Stimulated activated CD4-positive, alpha-beta T cell treated with anti-CD3 and anti-CD28 coated beads, TNF-alpha, amount 100 ng/mL, for 48 hours (primary cell): ENCODE measurements at regions not wholly inside any gene's neighbourhood (a gene's known extent, or its start where the extent isn't known, plus 50 kb on each side); places are given as distances from the start of the nearest gene placed in this dataset.
"Not testable (repeated sequence)": the region's sequence is repeated elsewhere in the genome, so short reads cannot be mapped to it uniquely, and the experiment has no call there.

Experiments used
- DNase-seq, 3 donors: peaks; one replicate each; pipeline ENCODE4 v3.0.0-alpha.2; 2020; ENCODE audit warnings: low read depth in 3 of 3

DNA sequence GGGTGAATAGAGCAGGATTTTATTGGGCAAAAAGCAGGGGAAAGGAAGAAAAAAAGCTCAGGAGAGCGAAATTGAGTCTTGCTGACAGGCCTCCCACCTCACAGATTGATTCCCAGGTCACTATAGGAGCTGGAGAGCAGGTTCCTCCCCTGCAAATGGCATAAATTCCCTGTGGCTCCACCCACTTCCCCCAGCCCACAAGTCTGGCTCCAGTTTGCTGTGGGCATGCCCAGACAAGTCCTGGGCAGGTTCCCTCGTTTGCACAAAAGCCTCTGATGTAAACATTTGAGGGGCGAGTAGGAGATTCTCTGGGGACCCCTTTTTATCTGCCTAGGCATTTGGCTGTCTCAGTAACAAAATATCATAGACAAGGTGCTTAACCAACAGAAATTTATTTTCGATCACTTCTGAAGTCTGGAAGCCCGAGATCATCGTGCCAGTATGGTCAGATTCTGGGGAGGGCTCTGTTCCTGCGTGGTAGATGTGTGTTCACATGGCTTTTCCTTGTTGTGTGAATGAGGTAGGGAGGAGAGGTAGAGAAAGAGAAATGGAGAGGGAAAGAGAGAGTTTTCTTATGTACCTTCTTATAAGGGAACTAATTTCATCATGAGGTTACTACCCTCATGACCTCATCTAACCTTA is 614.5 kb downstream of the MAT2B start:
- DNase-seq: no peak

DNA sequence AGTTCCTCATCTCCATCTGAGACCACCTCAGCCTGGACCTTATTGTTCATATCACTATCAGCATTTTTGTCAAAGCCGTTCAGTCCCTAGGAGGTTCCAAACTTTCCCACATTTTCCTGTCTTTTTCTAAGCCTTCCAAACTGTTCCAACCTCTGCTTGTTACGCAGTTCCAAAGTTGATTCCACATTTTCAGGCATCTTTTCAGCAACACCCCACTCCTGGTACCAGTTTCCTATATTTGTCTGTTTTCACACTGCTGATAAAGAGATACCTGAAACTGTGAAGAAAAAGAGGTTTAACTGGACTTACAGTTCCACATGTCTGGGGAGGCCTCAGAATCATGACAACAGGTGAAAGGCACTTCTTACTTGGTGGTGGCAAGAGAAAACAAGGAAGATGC is 622.1 kb downstream of the MAT2B start:
- DNase-seq: no peak

DNA sequence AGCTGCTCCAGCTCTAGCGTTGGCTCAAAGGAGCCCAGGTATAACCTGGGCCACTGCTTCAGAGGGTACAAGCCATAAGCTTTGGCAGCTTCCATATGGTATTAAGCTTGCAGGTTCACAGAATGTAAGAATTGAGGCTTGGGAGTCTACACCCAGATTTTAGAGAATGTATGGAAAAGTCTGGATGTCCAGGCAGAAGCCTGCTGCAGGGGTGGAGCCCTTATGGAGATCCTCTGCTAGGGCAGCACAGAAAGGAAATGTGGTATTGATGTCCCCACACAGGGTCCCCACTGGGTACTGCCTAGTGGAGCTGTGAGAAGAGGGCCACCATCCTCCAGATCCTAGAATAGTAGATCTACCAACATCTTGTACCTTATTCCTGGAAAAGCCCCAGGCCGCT is 626.9 kb downstream of the MAT2B start:
- DNase-seq: no peak

DNA sequence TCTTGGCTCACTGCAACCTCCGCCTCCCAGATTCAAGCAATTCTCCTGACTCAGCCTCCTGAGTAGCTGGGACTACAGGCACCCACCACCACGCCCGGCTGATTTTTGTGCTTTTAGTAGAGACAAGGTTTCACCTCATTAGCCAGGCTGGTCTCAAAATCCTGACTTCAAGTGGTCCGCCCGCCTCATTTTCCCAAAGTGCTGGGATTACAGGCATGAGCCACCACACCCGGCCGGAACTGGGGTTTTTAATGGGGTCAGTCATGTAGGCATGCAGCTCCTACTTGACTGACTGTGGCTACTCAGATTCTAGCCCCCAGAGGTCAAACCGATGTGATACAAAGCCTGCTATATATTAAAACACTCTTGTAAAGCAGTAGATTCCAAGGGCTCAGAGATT is 631.7 kb downstream of the MAT2B start:
- no peak for DNase-seq

DNA sequence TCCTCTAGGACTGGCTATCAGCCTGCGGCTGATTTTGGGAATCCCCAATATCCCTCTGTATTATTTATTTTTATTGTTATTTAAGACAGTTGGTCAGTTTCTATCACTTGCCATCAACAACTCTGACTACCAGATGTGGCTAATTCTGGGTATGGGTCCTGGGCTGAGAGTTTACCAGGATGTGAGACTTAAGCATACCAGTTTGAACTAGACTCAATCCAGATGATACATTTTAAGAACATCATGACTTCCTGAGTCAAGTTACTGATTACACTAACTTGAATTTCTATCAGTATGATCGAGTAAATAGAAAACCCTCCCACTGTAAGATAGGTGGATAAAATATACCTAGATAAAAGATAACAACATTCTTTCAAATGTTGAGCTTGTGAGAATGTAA is 634.0 kb downstream of the MAT2B start:
- DNase-seq: no peak

DNA sequence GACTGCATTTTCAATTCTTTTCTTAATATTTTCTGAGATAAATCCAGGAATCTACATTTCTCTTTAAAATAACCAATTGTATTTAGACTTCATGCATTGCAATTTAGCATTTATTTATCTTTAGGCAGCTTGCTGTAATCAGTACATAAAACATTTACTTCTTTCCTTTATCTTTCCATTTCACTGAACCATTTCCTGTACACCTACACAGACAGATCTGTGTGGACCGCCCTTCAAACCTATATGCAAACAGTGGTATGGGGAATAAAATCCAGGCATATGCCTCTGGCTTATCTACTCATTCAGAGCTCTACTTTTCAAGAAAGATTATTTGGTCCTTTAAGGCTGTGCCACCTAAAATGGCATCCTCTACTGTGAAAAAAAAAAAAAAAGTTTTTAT is 640.0 kb downstream of the MAT2B start:
- no peak for DNase-seq

DNA sequence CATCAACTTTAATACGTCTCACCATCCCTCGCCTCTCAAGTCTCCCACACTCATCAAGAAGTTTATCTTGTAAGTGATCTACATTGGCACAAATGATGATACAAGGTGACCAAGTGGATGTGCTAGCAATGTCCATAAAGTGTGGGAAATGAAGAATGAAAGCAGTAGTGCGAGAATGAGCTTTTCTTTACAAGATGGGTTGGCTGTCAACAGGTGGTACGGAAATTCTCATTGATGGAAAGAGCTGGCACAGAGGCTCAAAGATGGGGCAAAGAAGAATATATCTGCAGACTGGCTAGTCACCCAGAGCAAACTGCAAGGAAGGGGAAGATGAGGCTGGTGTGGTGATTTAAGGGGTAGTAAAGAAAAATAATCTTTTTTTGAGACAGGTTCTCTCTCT is 640.8 kb downstream of the MAT2B start:
- DNase-seq: no peak

DNA sequence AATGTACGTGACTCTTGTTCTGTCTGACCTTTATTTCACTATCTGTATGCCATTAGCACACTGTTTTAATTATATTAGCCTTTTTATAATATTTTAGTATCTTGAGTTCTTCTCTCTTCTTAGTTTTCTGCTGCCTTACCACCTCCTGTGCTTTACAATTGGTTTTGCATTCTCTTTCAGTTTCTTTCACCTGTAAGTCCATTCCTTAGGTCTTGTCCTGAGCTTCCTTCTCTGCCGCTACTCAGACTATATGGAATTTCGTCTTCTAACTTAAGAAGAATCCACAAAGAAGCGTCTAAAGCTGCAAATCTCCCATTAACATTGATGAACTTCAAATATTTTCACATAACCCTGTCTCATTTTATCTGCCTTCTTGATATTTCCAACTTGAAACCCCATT is 642.9 kb downstream of the MAT2B start:
- no peak for DNase-seq

- DNase-seq: not testable (repeated sequence)
Measured at GRCh38 chr5:164152539-164152938, 647.1 kb downstream of the MAT2B start.

DNA sequence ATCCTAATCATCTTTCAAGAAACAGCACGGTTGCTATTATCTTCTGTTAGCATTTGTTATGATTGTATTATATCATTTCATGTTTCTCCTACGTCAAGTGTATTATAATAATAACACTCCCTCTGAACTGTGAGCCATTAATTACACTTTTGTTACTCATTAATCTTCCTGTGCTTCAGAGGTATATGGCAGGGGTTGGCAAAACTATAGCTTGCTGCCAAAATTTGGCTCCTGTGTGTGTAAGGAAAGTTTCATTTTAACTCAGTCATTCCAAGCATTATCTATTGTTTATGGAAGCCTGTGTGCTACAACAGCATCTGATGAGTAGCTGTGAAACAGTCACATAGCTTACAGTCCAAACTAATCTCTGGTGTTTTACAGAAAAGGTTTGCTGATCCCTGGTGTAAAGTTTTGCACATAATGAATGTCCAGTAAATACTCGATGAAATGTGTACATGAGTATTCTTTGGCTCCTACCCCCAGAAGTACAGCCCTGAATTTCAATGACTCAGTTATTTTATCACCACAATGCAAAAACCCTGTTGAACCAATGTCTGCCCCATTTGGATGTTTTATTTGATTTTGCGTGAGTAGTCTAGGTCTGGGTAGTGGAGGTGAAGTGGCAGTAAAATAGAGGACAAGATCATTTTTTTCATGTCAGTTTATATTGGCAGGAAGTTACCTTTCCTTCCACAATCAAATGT is 648.2 kb downstream of the MAT2B start:
- no peak for DNase-seq

DNA sequence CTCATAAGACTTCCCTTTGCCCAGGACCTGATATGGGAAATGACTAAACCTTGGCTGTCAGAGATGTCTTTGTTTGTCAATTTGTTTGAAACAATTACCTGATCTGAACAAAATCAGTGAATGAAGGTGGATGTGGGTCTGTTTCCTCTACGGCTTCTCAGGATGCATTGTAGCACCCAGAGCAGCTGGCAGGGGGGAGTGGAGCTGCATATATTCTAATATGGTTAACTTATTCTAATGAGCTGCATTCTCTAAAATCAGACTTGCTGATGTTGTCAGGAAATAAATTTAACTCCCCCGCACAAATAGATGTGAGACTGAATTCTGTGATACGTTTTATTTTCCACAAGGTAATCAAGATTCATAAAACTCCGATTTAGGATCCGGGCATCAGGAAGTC is 665.4 kb downstream of the MAT2B start:
- no peak for DNase-seq

- no peak for DNase-seq
Measured at GRCh38 chr5:164175083-164175482, 669.7 kb downstream of the MAT2B start.

- DNase-seq: no peak
Measured at GRCh38 chr5:164179406-164179805, 674.0 kb downstream of the MAT2B start.

GRCh38 chr5:164181604-164182003 is 676.2 kb downstream of the MAT2B start:
- DNase-seq: no peak

GRCh38 chr5:164184158-164184557 is 678.7 kb downstream of the MAT2B start:
- DNase-seq: no peak

DNA sequence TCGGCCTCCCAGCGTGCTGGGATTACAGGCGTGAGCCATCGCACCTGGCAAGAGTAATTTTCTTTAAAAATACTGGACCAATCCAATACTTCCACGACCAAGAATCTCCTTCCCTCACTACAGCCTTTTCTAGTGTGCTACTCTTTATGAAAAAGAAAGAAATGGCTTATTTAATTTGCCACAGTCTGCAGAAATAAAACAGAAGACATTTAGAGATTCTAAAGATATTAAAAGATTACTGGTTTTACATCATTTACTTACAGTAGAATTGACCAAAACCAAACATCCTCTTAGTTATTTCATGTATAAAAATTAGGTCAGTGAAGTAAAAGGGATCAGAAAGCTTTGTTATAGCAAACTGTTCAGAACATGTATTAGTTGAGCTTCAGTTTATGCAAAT is 679.6 kb downstream of the MAT2B start:
- DNase-seq: no peak

DNA sequence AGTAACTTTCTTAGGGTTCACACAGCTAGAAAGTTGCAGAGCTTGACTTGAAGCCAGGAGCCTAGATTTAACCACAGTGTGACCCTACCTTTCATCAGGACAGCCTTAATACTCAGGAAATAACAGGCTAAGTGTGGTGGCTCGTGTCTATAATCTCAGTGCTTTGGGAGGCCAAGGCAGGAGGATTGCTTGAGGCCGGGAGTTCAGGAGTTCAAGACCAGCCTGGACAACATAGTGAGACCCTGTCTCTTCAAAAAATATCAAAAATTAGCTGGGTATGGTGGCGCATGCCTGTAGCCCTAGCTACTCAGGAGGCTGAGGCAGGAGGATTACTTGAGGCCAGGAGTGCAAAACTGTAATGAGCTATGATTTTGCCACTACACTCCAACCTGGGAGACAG is 681.1 kb downstream of the MAT2B start:
- no peak for DNase-seq

GRCh38 chr5:164187785-164188184 is 682.4 kb downstream of the MAT2B start:
- no peak for DNase-seq

DNA sequence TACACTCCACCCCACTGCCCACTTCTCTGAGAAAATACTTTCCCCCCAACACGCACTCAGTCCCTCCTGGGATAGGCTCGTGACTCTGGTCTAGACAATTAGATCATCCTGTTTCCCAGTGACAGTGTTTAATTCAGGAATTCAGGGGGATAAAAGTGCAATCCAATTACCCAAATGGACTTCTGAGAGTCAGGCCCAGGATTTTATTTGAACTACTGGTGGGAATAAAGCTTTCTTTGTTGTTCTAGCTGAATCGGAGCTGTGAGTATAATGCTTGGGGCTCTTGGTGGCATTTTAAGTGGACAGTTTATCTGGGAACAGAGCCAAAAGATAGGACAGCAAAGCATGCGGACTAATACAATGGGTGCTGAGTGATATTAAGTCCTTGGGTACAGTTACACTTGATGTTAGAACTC is 683.3 kb downstream of the MAT2B start:
- no peak for DNase-seq

DNA sequence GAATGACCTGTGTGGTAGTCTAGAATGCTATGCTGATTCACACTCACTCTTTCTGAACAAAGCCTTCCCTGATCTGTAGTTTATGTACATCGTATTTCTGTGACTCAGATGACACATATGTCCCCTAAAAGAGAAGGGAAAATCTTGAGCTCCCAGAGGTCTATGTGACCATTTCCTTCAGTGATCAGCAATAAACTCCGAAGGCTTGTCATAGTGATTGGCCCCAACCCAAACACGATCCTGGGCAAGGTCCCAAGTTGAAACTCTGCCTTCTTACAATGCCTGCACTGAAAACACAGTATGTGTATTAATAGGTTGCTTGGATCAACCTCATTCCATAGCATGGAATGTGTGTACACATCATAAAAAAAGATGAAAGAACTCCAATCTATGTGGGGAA is 685.8 kb downstream of the MAT2B start:
- DNase-seq: no peak

- no peak for DNase-seq
Measured at GRCh38 chr5:164202338-164202737, 696.9 kb downstream of the MAT2B start.

GRCh38 chr5:164203581-164204225 is 698.3 kb downstream of the MAT2B start:
- DNase-seq: no peak

DNA sequence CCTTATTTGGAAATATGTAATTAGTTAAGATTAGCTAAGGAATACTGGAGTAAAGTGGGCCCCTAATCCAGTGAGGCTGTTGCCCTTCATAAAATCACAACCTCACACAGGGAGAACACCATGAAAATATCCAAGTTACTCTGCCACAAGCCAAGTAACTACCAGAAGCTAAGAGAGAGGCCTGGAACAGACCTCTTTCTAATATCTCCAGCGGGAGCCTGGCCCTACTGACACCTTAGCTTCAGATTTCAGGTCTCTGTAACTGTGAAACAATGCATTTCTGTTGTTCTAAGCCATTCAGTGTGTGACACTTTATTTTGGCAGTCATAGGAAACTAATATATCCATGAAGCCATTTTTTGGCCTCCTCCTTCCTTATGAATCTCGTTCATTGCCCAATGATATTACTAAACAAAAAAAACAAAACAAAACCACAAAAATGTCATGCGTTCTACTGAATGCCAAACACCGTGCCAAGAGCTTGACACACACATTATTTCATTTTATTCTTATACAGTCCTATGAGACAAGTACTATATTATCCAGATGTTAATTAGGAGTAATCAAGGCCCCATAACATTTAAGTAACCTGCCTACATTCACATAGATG is 699.0 kb downstream of the MAT2B start:
- DNase-seq: no peak
